GM13976 (cell line): ENCODE measurements at regions not wholly inside any gene's neighbourhood (a gene's known extent, or its start where the extent isn't known, plus 50 kb on each side); places are given as distances from the start of the nearest gene placed in this dataset.

Experiments
- DNase-seq: peaks from one replicate; pipeline ENCODE4 v3.0.0; 2012; ENCODE audit warnings: low spot score
- CTCF ChIP-seq: IDR thresholded peaks from 2 replicates; pipeline ENCODE4 v1.5.1; 2012; ENCODE audit warnings: borderline replicate concordance, mild to moderate bottlenecking; ENCODE audit not compliant: insufficient read depth; ENCODE audit errors: extremely low read depth, missing control alignments, control extremely low read depth
- in situ Hi-C: fragments of 300-500 bp; cut with MboI; formaldehyde crosslinking; loops from one replicate; pipeline ENCODE4 v1.12.0; 2022; ENCODE audit warnings: low sequenced_read_pairs, mixed read lengths, inconsistent platforms; ENCODE audit not compliant: unreplicated experiment

GRCh38 chr3:72022027-72022426 lies 237.1 kb upstream of the PROK2 start:
- in situ Hi-C loops: no loop called here
- TF ChIP-seq CTCF: no peak
- no peak for DNase-seq

- DNase-seq: no peak
- in situ Hi-C loops: no loop called here
- TF ChIP-seq CTCF: no peak
These were observed 236.6 kb upstream of the PROK2 start for GRCh38 chr3:72021531-72021930.

GRCh38 chr3:72018343-72018984 lies 233.5 kb upstream of the PROK2 start:
- no peak for TF ChIP-seq CTCF
- no peak for DNase-seq
- in situ Hi-C loops: no loop called here

- in situ Hi-C loops: no loop called here
- TF ChIP-seq CTCF: no peak
- DNase-seq: no peak
These were observed 233.0 kb upstream of the PROK2 start for GRCh38 chr3:72017935-72018334.

GRCh38 chr3:72017311-72017710 lies 232.4 kb upstream of the PROK2 start:
- DNase-seq: no peak
- no peak for TF ChIP-seq CTCF
- in situ Hi-C loops: no loop called here

GRCh38 chr3:72015463-72015862 lies 230.5 kb upstream of the PROK2 start:
- in situ Hi-C loops: no loop called here
- no peak for TF ChIP-seq CTCF
- DNase-seq: no peak
